GM23338 (cell line): ENCODE measurements at regions not wholly inside any gene's neighbourhood (a gene's known extent, or its start where the extent isn't known, plus 50 kb on each side); places are given as distances from the start of the nearest gene placed in this dataset.

ENCODE experiments used
- ATAC-seq: fragments of 200-7000 bp; cut with Tn5 transposase; 3 replicates; pipeline ENCODE4 v1.9.1; 2020
- DNase-seq: peaks from one replicate; pipeline ENCODE4 v3.0.0-alpha.2; 2015; ENCODE audit warnings: low spot score
- H2AFZ ChIP-seq: fragments of 200-600 bp; sonication (generic); 2 replicates; pipeline ENCODE4 v1.8.0; 2016; ENCODE audit warnings: antibody characterized with exemption, mild to moderate bottlenecking, moderate library complexity
- H3F3A ChIP-seq: fragments of 200-600 bp; sonication (generic); replicated peaks from 2 replicates; pipeline ENCODE4 v1.8.0; 2017; ENCODE audit warnings: antibody characterized with exemption, mixed run types, low read depth
- H3K27ac ChIP-seq: fragments of 200-600 bp; sonication (generic); 2 replicates; pipeline ENCODE4 v1.6.1; 2016; ENCODE audit warnings: low read depth
- H3K27me3 ChIP-seq: fragments of 200-600 bp; sonication (generic); 2 replicates; pipeline ENCODE4 v1.8.0; 2016; ENCODE audit warnings: mild to moderate bottlenecking, mixed run types, moderate library complexity; ENCODE audit not compliant: insufficient read depth
- H3K36me3 ChIP-seq: fragments of 200-600 bp; sonication (generic); 2 replicates; pipeline ENCODE4 v1.8.0; 2016; ENCODE audit warnings: mild to moderate bottlenecking; ENCODE audit not compliant: insufficient read depth
- H3K4me1 ChIP-seq: fragments of 200-600 bp; sonication (generic); 2 replicates; pipeline ENCODE4 v1.8.0; 2016; ENCODE audit warnings: mild to moderate bottlenecking, moderate library complexity; ENCODE audit not compliant: insufficient read depth
- H3K4me2 ChIP-seq: fragments of 200-600 bp; sonication (generic); 2 replicates; pipeline ENCODE4 v1.7.1; 2017; ENCODE audit warnings: mixed run types
- H3K4me3 ChIP-seq: fragments of 200-600 bp; sonication (generic); 2 replicates; pipeline ENCODE4 v1.6.1; 2016; ENCODE audit warnings: mixed run types
- H3K79me2 ChIP-seq: fragments of 200-600 bp; sonication (generic); replicated peaks from 2 replicates; pipeline ENCODE4 v1.8.0; 2017; ENCODE audit warnings: mild to moderate bottlenecking; ENCODE audit not compliant: insufficient read depth
- H3K9me2 ChIP-seq: fragments of 200-600 bp; sonication (generic); 2 replicates; pipeline ENCODE4 v1.8.0; 2017; ENCODE audit not compliant: insufficient read depth
- H4K20me1 ChIP-seq: fragments of 200-600 bp; sonication (generic); replicated peaks from 2 replicates; pipeline ENCODE4 v1.8.0; 2017; ENCODE audit warnings: mild to moderate bottlenecking; ENCODE audit not compliant: insufficient read depth
- H3K27ac Mint-ChIP-seq: 2 replicates; pipeline ENCODE4 v1.8.0; 2020; ENCODE audit warnings: inconsistent platforms, mild to moderate bottlenecking, moderate library complexity, mixed read lengths
- H3K27me3 Mint-ChIP-seq: 3 replicates; pipeline ENCODE4 v1.8.0; 2022; ENCODE audit warnings: low read depth, mild to moderate bottlenecking, moderate library complexity, mixed read lengths, inconsistent platforms; ENCODE audit not compliant: insufficient read depth, poor library complexity
- H3K36me3 Mint-ChIP-seq: 3 replicates; pipeline ENCODE4 v1.8.0; 2021; ENCODE audit warnings: low read depth, mild to moderate bottlenecking, inconsistent platforms, moderate library complexity, mixed read lengths
- H3K4me1 Mint-ChIP-seq: 3 replicates; pipeline ENCODE4 v1.8.0; 2020; ENCODE audit warnings: mild to moderate bottlenecking, inconsistent platforms, mixed read lengths
- H3K4me3 Mint-ChIP-seq: 3 replicates; pipeline ENCODE4 v1.8.0; 2021; ENCODE audit warnings: moderate library complexity, mild to moderate bottlenecking, inconsistent platforms, mixed read lengths
- H3K9me3 Mint-ChIP-seq: 3 replicates; pipeline ENCODE4 v1.8.0; 2020; ENCODE audit warnings: moderate library complexity, mild to moderate bottlenecking, inconsistent platforms, mixed read lengths
- CREB1 ChIP-seq: fragments of 250-450 bp; sonication (Bioruptor Pico); IDR thresholded peaks from 2 replicates; pipeline ENCODE4 v1.5.0; 2020; ENCODE audit warnings: low read depth, mild to moderate bottlenecking, moderate library complexity
- CTCF ChIP-seq, 2 experiments: fragments of 200-600 bp in 1 of 2; sonication (generic) in 1 of 2; conservative IDR thresholded peaks; 2 replicates each; pipeline versions ENCODE4 v1.5.1 to v1.6.1; 2016 to 2017; ENCODE audit warnings: antibody characterized with exemption in 2 of 2, low read depth in 2 of 2, mild to moderate bottlenecking in 2 of 2, moderate library complexity in 1 of 2
- EZH2 ChIP-seq: fragments of 200-600 bp; sonication (generic); IDR thresholded peaks from one replicate; pipeline ENCODE4 v1.8.0; 2017; ENCODE audit warnings: antibody characterized with exemption, mild to moderate bottlenecking, low read depth; ENCODE audit not compliant: unreplicated experiment
- EZH2phosphoT487 ChIP-seq: fragments of 200-600 bp; sonication (generic); IDR thresholded peaks from one replicate; pipeline ENCODE4 v1.8.1; 2018; ENCODE audit warnings: antibody characterized with exemption; ENCODE audit not compliant: unreplicated experiment
- JUNB ChIP-seq: IDR thresholded peaks from one replicate; pipeline ENCODE4 v1.6.1; 2016; ENCODE audit warnings: antibody characterized with exemption; ENCODE audit not compliant: unreplicated experiment
- NANOG ChIP-seq: IDR thresholded peaks from 2 replicates; pipeline ENCODE4 v1.6.1; 2016; ENCODE audit warnings: antibody characterized with exemption, borderline replicate concordance
- STAT1 ChIP-seq: IDR thresholded peaks from one replicate; pipeline ENCODE4 v1.6.1; 2016; ENCODE audit warnings: antibody characterized with exemption; ENCODE audit not compliant: unreplicated experiment
- ZNF114 ChIP-seq: fragments of 250-450 bp; sonication (Bioruptor Pico); IDR thresholded peaks from 2 replicates; pipeline ENCODE4 v1.5.0; 2020; ENCODE audit warnings: mild to moderate bottlenecking, moderate library complexity
- ZNF331 ChIP-seq: fragments of 250-450 bp; sonication (Bioruptor Pico); IDR thresholded peaks from 2 replicates; pipeline ENCODE4 v1.5.0; 2020; ENCODE audit warnings: low read depth, mild to moderate bottlenecking, moderate library complexity
- TF ChIP-seq, protein P1 (sequence below): IDR thresholded peaks from 2 replicates; pipeline ENCODE4 v1.6.1; 2016; ENCODE audit warnings: antibody characterized with exemption
- TF ChIP-seq, protein P2 (sequence below): fragments of 250-450 bp; sonication (Bioruptor Pico); IDR thresholded peaks from 2 replicates; pipeline ENCODE4 v1.5.0; 2020; ENCODE audit warnings: mild to moderate bottlenecking, moderate library complexity

GRCh38 chr5:38753776-38754175 is 92.0 kb upstream of the OSMR start (continued):
- TF ChIP-seq EZH2 (no peak), CTCF (conservative IDR thresholded peaks at IDR 0.05; ENCODE audit: low read depth in 2 of 2) (no peak)
- TF ChIP-seq, protein P1, sequence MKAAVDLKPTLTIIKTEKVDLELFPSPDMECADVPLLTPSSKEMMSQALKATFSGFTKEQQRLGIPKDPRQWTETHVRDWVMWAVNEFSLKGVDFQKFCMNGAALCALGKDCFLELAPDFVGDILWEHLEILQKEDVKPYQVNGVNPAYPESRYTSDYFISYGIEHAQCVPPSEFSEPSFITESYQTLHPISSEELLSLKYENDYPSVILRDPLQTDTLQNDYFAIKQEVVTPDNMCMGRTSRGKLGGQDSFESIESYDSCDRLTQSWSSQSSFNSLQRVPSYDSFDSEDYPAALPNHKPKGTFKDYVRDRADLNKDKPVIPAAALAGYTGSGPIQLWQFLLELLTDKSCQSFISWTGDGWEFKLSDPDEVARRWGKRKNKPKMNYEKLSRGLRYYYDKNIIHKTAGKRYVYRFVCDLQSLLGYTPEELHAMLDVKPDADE = no peak

DNA sequence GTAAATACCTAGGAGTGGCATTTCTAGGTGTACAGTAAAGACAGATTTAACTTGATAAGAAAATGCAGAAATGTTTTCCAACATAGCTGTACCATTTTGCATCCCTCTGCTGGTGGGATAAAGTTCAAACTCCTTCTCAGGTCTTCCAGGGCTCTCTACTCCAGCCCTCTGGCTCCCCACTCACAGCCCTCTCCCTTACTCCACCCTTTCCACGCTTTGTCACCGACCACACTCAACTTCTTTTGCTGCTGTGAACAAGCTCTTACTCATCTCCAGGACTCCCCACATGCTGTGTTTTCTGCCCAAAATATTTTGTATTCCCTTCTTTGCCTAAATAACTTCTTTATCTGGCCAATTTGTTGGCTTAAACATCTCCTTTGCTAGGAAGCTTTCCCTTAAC is 90.6 kb upstream of the OSMR start:
- H3K4me2 ChIP-seq = no peak overlapping the region
- no peaks in the 10 kb centered on the region; the same call in 2 of the 3 replicates for H3K4me1 Mint-ChIP-seq
- TF ChIP-seq ZNF331 (CRISPR knock-in tag) = no peak
- TF ChIP-seq STAT1 = no peak
- TF ChIP-seq CREB1 = no peak
- TF ChIP-seq NANOG = no peak
- TF ChIP-seq EZH2 = no peak
- TF ChIP-seq ZNF114 (CRISPR knock-in tag) = no peak
- TF ChIP-seq, protein P2, sequence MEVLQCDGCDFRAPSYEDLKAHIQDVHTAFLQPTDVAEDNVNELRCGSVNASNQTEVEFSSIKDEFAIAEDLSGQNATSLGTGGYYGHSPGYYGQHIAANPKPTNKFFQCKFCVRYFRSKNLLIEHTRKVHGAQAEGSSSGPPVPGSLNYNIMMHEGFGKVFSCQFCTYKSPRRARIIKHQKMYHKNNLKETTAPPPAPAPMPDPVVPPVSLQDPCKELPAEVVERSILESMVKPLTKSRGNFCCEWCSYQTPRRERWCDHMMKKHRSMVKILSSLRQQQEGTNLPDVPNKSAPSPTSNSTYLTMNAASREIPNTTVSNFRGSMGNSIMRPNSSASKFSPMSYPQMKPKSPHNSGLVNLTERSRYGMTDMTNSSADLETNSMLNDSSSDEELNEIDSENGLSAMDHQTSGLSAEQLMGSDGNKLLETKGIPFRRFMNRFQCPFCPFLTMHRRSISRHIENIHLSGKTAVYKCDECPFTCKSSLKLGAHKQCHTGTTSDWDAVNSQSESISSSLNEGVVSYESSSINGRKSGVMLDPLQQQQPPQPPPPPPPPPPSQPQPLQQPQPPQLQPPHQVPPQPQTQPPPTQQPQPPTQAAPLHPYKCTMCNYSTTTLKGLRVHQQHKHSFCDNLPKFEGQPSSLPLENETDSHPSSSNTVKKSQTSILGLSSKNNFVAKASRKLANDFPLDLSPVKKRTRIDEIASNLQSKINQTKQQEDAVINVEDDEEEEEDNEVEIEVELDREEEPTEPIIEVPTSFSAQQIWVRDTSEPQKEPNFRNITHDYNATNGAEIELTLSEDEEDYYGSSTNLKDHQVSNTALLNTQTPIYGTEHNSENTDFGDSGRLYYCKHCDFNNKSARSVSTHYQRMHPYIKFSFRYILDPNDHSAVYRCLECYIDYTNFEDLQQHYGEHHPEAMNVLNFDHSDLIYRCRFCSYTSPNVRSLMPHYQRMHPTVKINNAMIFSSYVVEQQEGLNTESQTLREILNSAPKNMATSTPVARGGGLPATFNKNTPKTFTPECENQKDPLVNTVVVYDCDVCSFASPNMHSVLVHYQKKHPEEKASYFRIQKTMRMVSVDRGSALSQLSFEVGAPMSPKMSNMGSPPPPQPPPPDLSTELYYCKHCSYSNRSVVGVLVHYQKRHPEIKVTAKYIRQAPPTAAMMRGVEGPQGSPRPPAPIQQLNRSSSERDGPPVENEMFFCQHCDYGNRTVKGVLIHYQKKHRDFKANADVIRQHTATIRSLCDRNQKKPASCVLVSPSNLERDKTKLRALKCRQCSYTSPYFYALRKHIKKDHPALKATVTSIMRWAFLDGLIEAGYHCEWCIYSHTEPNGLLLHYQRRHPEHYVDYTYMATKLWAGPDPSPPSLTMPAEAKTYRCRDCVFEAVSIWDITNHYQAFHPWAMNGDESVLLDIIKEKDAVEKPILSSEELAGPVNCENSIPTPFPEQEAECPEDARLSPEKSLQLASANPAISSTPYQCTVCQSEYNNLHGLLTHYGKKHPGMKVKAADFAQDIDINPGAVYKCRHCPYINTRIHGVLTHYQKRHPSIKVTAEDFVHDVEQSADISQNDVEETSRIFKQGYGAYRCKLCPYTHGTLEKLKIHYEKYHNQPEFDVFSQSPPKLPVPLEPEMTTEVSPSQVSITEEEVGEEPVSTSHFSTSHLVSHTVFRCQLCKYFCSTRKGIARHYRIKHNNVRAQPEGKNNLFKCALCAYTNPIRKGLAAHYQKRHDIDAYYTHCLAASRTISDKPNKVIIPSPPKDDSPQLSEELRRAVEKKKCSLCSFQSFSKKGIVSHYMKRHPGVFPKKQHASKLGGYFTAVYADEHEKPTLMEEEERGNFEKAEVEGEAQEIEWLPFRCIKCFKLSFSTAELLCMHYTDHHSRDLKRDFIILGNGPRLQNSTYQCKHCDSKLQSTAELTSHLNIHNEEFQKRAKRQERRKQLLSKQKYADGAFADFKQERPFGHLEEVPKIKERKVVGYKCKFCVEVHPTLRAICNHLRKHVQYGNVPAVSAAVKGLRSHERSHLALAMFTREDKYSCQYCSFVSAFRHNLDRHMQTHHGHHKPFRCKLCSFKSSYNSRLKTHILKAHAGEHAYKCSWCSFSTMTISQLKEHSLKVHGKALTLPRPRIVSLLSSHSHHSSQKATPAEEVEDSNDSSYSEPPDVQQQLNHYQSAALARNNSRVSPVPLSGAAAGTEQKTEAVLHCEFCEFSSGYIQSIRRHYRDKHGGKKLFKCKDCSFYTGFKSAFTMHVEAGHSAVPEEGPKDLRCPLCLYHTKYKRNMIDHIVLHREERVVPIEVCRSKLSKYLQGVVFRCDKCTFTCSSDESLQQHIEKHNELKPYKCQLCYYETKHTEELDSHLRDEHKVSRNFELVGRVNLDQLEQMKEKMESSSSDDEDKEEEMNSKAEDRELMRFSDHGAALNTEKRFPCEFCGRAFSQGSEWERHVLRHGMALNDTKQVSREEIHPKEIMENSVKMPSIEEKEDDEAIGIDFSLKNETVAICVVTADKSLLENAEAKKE = no peak
- TF ChIP-seq CTCF (conservative IDR thresholded peaks at IDR 0.05; ENCODE audit: low read depth in 2 of 2) = no peak
- no peak for TF ChIP-seq EZH2phosphoT487
- no peak for TF ChIP-seq JUNB

More for the DNA sequence above, 90.6 kb upstream of the OSMR start:
- no peaks in the 10 kb centered on the region for H3K4me1 ChIP-seq
- H3K36me3 ChIP-seq = no peaks in the 10 kb centered on the region
- H3K79me2 ChIP-seq = no peaks in the 10 kb centered on the region
- H4K20me1 ChIP-seq = no peaks in the 10 kb centered on the region
- H3K36me3 Mint-ChIP-seq = no peaks in the 10 kb centered on the region
- ATAC-seq (no peak), DNase-seq (no peak)
- no peaks in the 10 kb centered on the region for H3F3A ChIP-seq
- no peak overlapping the region for H3K4me3 Mint-ChIP-seq
- H3K9me3 Mint-ChIP-seq = no peaks in the 10 kb centered on the region
- H3K27ac ChIP-seq = no peak overlapping the region
- H3K27me3 Mint-ChIP-seq = no peaks in the 10 kb centered on the region
- H3K9me2 ChIP-seq = no peaks in the 10 kb centered on the region
- no peak overlapping the region for H2AFZ ChIP-seq
- no peak overlapping the region for H3K27ac Mint-ChIP-seq
- H3K4me3 ChIP-seq = no peak overlapping the region
- no peaks in the 10 kb centered on the region for H3K27me3 ChIP-seq
